ENCODE measurements at regions not wholly inside any gene's neighbourhood (a gene's known extent, or its start where the extent isn't known, plus 50 kb on each side); places are given as distances from the start of the nearest gene placed in this dataset.
A peak's percentile ranks its signal among the peaks of the same experiment; 100 is the strongest.

- Mint-ChIP-seq H3K4me3 (no peak overlapping the region), H3K36me3 (peaks cover 12% of the 10 kb centered on the region), H3K4me1 (peaks cover 0 to 8% (median 0%) of the 10 kb centered on the region in 4 donors), H3K27me3 (peaks cover 4% of the 10 kb centered on the region), H3K9me3 (peaks cover 0 to 3% (median 0%) of the 10 kb centered on the region in 7 donors), H3K27ac (no peak overlapping the region)
- Histone ChIP-seq H3K27me3 (ENCODE audit: control insufficient read depth, insufficient read depth, low read length) (no peaks in the 10 kb centered on the region), H3K4me1 (ENCODE audit: control insufficient read depth, insufficient read depth, low read length, poor library complexity, severe bottlenecking) (no peaks in the 10 kb centered on the region), H3K36me3 (ENCODE audit: control insufficient read depth, insufficient read depth, low read length) (no peaks in the 10 kb centered on the region), H3K27ac (ENCODE audit: insufficient read depth, low read length, poor library complexity, severe bottlenecking) (no peak overlapping the region), H3K9me3 (ENCODE audit: control insufficient read depth in 2 of 2, low read length in 2 of 2) (no peaks in the 10 kb centered on the region), H3K4me3 (ENCODE audit: low read depth, low read length) (no peak overlapping the region)
- no peak for DNase-seq
- no peak for ATAC-seq (ENCODE audit: low read depth in 2 of 2)
These were observed 998.6 kb upstream of the B3GALT2 start for GRCh38 chr1:194184974-194185373.

GRCh38 chr1:194184425-194184824 lies 998.0 kb upstream of the B3GALT2 start:
- Mint-ChIP-seq H3K9me3 (peaks cover 0 to 3% (median 0%) of the 10 kb centered on the region in 7 donors), H3K27ac (peak overlapping the region in 1 of 3 donors; percentile 67), H3K27me3 (peaks cover 4% of the 10 kb centered on the region), H3K4me3 (no peak overlapping the region), H3K4me1 (peaks cover 0 to 8% (median 0%) of the 10 kb centered on the region in 4 donors), H3K36me3 (peaks cover 12% of the 10 kb centered on the region)
- Histone ChIP-seq H3K27me3 (ENCODE audit: control insufficient read depth, insufficient read depth, low read length) (no peaks in the 10 kb centered on the region), H3K27ac (ENCODE audit: insufficient read depth, low read length, poor library complexity, severe bottlenecking) (no peak overlapping the region), H3K36me3 (ENCODE audit: control insufficient read depth, insufficient read depth, low read length) (no peaks in the 10 kb centered on the region), H3K4me3 (ENCODE audit: low read depth, low read length) (no peak overlapping the region), H3K9me3 (ENCODE audit: control insufficient read depth in 2 of 2, low read length in 2 of 2) (no peaks in the 10 kb centered on the region), H3K4me1 (ENCODE audit: control insufficient read depth, insufficient read depth, low read length, poor library complexity, severe bottlenecking) (no peaks in the 10 kb centered on the region)
- ATAC-seq (ENCODE audit: low read depth in 2 of 2) (no peak), DNase-seq (no peak)

DNA sequence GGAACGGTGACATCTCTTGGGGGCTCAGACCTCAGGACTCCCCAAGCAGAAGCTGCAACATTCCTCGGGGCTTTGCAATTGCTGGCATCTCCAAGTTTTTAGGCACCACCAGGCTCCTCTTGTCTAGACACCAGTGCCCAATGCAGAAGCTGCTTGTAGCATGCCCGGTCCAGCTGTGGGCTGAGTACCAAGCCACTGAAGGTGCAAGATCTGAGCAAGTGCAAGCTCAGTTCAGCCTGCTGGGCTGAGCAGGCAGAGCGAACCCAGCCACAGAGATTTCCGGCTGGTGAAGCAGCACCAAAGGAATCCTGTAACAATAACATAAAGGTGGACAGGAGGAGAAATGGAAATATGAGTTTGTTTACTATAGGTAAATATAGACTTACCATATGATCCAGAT lies 995.4 kb upstream of the B3GALT2 start:
- Mint-ChIP-seq H3K27ac (no peak overlapping the region), H3K36me3 (peaks cover 3% of the 10 kb centered on the region), H3K27me3 (peaks cover 4% of the 10 kb centered on the region), H3K4me3 (peak overlapping the region in 1 of 4 donors; percentile 21), H3K9me3 (peaks cover 0 to 3% (median 0%) of the 10 kb centered on the region in 7 donors), H3K4me1 (peaks cover 0 to 13% (median 0%) of the 10 kb centered on the region in 4 donors)
- Histone ChIP-seq H3K9me3 (ENCODE audit: control insufficient read depth in 2 of 2, low read length in 2 of 2) (no peaks in the 10 kb centered on the region), H3K4me3 (ENCODE audit: low read depth, low read length) (no peak overlapping the region), H3K27ac (ENCODE audit: insufficient read depth, low read length, poor library complexity, severe bottlenecking) (no peak overlapping the region), H3K36me3 (ENCODE audit: control insufficient read depth, insufficient read depth, low read length) (no peaks in the 10 kb centered on the region), H3K27me3 (ENCODE audit: control insufficient read depth, insufficient read depth, low read length) (no peaks in the 10 kb centered on the region), H3K4me1 (ENCODE audit: control insufficient read depth, insufficient read depth, low read length, poor library complexity, severe bottlenecking) (no peaks in the 10 kb centered on the region)
- ATAC-seq (ENCODE audit: low read depth in 2 of 2) (no peak), DNase-seq (no peak)

GRCh38 chr1:194176212-194176611 lies 989.8 kb upstream of the B3GALT2 start:
- Histone ChIP-seq H3K4me1 (ENCODE audit: control insufficient read depth, insufficient read depth, low read length, poor library complexity, severe bottlenecking) (no peaks in the 10 kb centered on the region), H3K9me3 (ENCODE audit: control insufficient read depth in 2 of 2, low read length in 2 of 2) (no peaks in the 10 kb centered on the region), H3K27me3 (ENCODE audit: control insufficient read depth, insufficient read depth, low read length) (no peaks in the 10 kb centered on the region), H3K27ac (ENCODE audit: insufficient read depth, low read length, poor library complexity, severe bottlenecking) (no peak overlapping the region), H3K36me3 (ENCODE audit: control insufficient read depth, insufficient read depth, low read length) (no peaks in the 10 kb centered on the region), H3K4me3 (ENCODE audit: low read depth, low read length) (no peak overlapping the region)
- no peak overlapping the region for H3K27ac Mint-ChIP-seq
- DNase-seq (no peak), ATAC-seq (ENCODE audit: low read depth in 2 of 2) (no peak)
- H3K36me3 Mint-ChIP-seq, result peaks cover under 1% of the 10 kb centered on the region
- no peak overlapping the region for H3K4me3 Mint-ChIP-seq
- no peaks in the 10 kb centered on the region for H3K27me3 Mint-ChIP-seq
- peaks cover 0 to 7% (median 0%) of the 10 kb centered on the region in 4 donors for H3K4me1 Mint-ChIP-seq
- H3K9me3 Mint-ChIP-seq, result no peaks in the 10 kb centered on the region

DNA sequence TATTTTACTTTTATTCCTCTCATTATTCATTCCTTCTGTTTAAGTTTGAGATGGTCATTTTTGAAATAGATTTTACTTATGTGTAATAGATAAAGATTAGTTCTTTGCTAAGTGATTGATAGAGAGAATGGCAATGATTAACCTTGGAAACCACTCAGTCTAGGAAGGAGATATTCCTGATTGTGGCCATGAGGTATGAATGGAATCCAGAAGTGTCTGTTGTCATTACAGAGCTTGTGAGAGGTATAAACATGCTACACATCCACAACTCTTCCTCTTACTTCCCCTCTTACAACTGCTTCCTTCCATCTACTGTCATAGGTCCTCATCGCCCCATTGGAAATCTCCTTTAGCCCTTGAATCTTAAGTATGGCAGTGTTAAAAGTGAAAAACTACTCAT lies 988.8 kb upstream of the B3GALT2 start:
- Histone ChIP-seq H3K27me3 (ENCODE audit: control insufficient read depth, insufficient read depth, low read length) (no peaks in the 10 kb centered on the region), H3K36me3 (ENCODE audit: control insufficient read depth, insufficient read depth, low read length) (no peaks in the 10 kb centered on the region), H3K9me3 (ENCODE audit: control insufficient read depth in 2 of 2, low read length in 2 of 2) (no peaks in the 10 kb centered on the region), H3K4me3 (ENCODE audit: low read depth, low read length) (no peak overlapping the region), H3K4me1 (ENCODE audit: control insufficient read depth, insufficient read depth, low read length, poor library complexity, severe bottlenecking) (no peaks in the 10 kb centered on the region), H3K27ac (ENCODE audit: insufficient read depth, low read length, poor library complexity, severe bottlenecking) (no peak overlapping the region)
- Mint-ChIP-seq H3K9me3 (peaks cover 0 to 4% (median 0%) of the 10 kb centered on the region in 7 donors), H3K27ac (no peak overlapping the region), H3K4me1 (peaks cover 0 to 8% (median 0%) of the 10 kb centered on the region in 4 donors), H3K36me3 (no peaks in the 10 kb centered on the region), H3K27me3 (no peaks in the 10 kb centered on the region), H3K4me3 (no peak overlapping the region)
- ATAC-seq (ENCODE audit: low read depth in 2 of 2) (no peak), DNase-seq (no peak)

DNA sequence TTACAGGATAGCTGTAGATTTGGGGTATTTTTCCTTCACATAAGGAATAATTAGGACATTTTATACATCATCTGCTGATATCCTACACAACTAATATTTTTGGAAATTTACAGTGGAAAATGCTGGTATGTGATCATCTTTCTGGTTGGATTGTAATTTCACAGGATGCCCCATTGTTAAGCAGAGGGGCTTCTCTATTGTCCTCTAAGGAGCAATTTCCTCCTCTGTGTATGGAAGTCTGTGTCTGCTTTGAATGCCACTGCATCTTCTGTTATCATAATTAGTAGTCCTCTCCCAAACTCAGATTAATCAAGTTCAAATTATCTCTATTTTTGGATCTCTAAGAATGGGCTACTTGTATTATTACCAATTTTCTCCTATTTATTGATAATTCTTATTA lies 988.1 kb upstream of the B3GALT2 start:
- Histone ChIP-seq H3K9me3 (ENCODE audit: control insufficient read depth in 2 of 2, low read length in 2 of 2) (no peaks in the 10 kb centered on the region), H3K4me3 (ENCODE audit: low read depth, low read length) (no peak overlapping the region), H3K27me3 (ENCODE audit: control insufficient read depth, insufficient read depth, low read length) (no peaks in the 10 kb centered on the region), H3K27ac (ENCODE audit: insufficient read depth, low read length, poor library complexity, severe bottlenecking) (no peak overlapping the region), H3K4me1 (ENCODE audit: control insufficient read depth, insufficient read depth, low read length, poor library complexity, severe bottlenecking) (no peaks in the 10 kb centered on the region), H3K36me3 (ENCODE audit: control insufficient read depth, insufficient read depth, low read length) (no peaks in the 10 kb centered on the region)
- H3K36me3 Mint-ChIP-seq, result no peaks in the 10 kb centered on the region
- no peak for ATAC-seq (ENCODE audit: low read depth in 2 of 2)
- H3K27me3 Mint-ChIP-seq, result no peaks in the 10 kb centered on the region
- no peak overlapping the region for H3K27ac Mint-ChIP-seq
- peaks cover 0 to 4% (median 0%) of the 10 kb centered on the region in 7 donors for H3K9me3 Mint-ChIP-seq
- no peak for DNase-seq
- H3K4me3 Mint-ChIP-seq, result no peak overlapping the region
- peaks cover 0 to 8% (median 0%) of the 10 kb centered on the region in 4 donors for H3K4me1 Mint-ChIP-seq

DNA sequence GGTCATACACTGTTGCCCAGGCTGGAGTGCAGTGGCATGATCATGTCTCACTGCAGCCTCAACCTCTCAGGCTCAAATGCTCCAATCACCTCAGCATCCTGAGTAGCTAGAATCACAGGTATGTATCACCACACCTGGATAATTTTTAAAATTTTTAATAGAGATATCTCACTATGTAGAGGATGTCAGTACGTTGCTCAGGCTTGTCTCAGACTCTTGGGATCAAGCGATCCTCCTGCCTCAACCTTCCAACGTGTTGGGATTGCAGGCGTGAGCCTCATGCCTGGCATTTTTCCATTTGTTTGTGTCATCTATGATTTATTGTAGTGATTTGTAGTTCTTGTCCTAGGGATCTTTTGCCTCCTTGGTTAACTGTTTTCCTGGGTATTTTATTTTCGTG lies 985.2 kb upstream of the B3GALT2 start:
- H3K27me3 ChIP-seq (ENCODE audit: control insufficient read depth, insufficient read depth, low read length), result no peaks in the 10 kb centered on the region
- H3K27ac Mint-ChIP-seq, result no peak overlapping the region
- H3K9me3 Mint-ChIP-seq, result peaks cover 0 to 5% (median 0%) of the 10 kb centered on the region in 7 donors
- H3K36me3 Mint-ChIP-seq, result peaks cover 3% of the 10 kb centered on the region
- no peak overlapping the region for H3K4me3 ChIP-seq (ENCODE audit: low read depth, low read length)
- DNase-seq (no peak), ATAC-seq (ENCODE audit: low read depth in 2 of 2) (no peak)
- no peaks in the 10 kb centered on the region for H3K9me3 ChIP-seq (ENCODE audit: control insufficient read depth in 2 of 2, low read length in 2 of 2)
- no peaks in the 10 kb centered on the region for H3K27me3 Mint-ChIP-seq
- no peaks in the 10 kb centered on the region for H3K36me3 ChIP-seq (ENCODE audit: control insufficient read depth, insufficient read depth, low read length)
- H3K4me1 Mint-ChIP-seq, result peaks cover 0 to 7% (median 0%) of the 10 kb centered on the region in 4 donors
- H3K27ac ChIP-seq (ENCODE audit: insufficient read depth, low read length, poor library complexity, severe bottlenecking), result no peak overlapping the region
- no peak overlapping the region for H3K4me3 Mint-ChIP-seq
- no peaks in the 10 kb centered on the region for H3K4me1 ChIP-seq (ENCODE audit: control insufficient read depth, insufficient read depth, low read length, poor library complexity, severe bottlenecking)

DNA sequence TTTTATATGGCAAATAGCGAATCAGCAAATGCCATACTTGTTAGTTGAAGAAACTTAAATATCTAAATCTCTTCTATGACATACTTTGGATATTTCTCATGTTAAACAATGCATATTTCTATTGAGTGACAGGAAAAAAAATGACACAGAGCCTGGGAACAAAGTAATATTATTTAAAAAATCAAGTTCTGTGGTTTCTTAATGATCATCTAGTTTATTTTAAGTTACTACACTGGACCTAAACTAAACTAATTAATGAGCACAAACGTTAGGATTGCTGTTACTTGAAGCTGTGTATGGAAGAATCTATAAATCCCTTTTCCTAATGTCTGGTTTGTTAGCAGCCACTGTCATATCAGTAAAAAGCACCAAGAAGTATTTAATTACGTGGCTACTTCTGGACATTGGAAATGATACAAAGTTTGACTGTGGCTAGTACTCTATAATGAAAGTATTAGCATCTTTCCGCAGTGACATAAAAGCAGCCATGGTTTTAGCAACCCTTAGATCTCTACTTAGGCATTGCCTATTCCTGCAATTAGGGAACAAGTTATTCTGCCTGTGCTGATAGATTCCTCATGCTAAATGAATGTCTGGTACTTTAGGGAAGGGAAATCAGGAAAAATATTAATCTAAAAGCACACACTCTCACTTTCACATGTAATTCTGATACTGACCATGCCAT lies 981.7 kb upstream of the B3GALT2 start:
- H3K27me3 ChIP-seq (ENCODE audit: control insufficient read depth, insufficient read depth, low read length), result no peaks in the 10 kb centered on the region
- Mint-ChIP-seq H3K36me3 (peaks cover 3% of the 10 kb centered on the region), H3K4me3 (no peak overlapping the region), H3K4me1 (peaks cover 0 to 11% (median 2%) of the 10 kb centered on the region in 4 donors), H3K27ac (no peak overlapping the region), H3K27me3 (no peaks in the 10 kb centered on the region), H3K9me3 (peaks cover 0 to 5% (median 0%) of the 10 kb centered on the region in 7 donors)
- no peak overlapping the region for H3K27ac ChIP-seq (ENCODE audit: insufficient read depth, low read length, poor library complexity, severe bottlenecking)
- no peaks in the 10 kb centered on the region for H3K36me3 ChIP-seq (ENCODE audit: control insufficient read depth, insufficient read depth, low read length)
- no peaks in the 10 kb centered on the region for H3K9me3 ChIP-seq (ENCODE audit: control insufficient read depth in 2 of 2, low read length in 2 of 2)
- ATAC-seq (ENCODE audit: low read depth in 2 of 2) (no peak), DNase-seq (no peak)
- H3K4me3 ChIP-seq (ENCODE audit: low read depth, low read length), result no peak overlapping the region
- no peaks in the 10 kb centered on the region for H3K4me1 ChIP-seq (ENCODE audit: control insufficient read depth, insufficient read depth, low read length, poor library complexity, severe bottlenecking)

Measured in CD4-positive, CD25-positive, alpha-beta regulatory T cell (primary cell).